ENCODE measurements at regions not wholly inside any gene's neighbourhood (a gene's known extent, or its start where the extent isn't known, plus 50 kb on each side); places are given as distances from the start of the nearest gene placed in this dataset.

DNA sequence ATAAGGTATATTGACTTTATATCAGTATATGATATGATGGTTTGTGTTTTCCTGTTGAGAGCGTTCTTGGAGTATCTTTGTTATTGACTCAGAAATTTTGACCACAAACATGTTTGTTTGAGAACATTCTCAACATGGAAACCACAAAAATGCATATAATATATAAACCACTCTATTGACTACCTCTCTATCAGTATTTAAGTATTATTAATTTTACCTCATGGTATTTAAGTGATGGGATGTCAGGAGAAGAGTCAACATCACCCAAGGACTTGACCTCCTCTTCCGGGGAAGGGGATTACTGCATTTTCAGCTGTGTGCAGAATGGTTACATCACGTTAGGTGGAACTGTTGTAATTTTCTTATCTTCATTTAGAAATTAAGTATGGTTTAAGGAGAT is 54.3 kb upstream of the PUDP start:
- no peak for DNase-seq (ENCODE audit: low read depth)
- H3K4me3 ChIP-seq (ENCODE audit: control insufficient read depth, low read depth, low read length), result no peak overlapping the region
- TF ChIP-seq, protein P1, sequence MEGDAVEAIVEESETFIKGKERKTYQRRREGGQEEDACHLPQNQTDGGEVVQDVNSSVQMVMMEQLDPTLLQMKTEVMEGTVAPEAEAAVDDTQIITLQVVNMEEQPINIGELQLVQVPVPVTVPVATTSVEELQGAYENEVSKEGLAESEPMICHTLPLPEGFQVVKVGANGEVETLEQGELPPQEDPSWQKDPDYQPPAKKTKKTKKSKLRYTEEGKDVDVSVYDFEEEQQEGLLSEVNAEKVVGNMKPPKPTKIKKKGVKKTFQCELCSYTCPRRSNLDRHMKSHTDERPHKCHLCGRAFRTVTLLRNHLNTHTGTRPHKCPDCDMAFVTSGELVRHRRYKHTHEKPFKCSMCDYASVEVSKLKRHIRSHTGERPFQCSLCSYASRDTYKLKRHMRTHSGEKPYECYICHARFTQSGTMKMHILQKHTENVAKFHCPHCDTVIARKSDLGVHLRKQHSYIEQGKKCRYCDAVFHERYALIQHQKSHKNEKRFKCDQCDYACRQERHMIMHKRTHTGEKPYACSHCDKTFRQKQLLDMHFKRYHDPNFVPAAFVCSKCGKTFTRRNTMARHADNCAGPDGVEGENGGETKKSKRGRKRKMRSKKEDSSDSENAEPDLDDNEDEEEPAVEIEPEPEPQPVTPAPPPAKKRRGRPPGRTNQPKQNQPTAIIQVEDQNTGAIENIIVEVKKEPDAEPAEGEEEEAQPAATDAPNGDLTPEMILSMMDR (conservative IDR thresholded peaks at IDR 0.05; ENCODE audit: control insufficient read depth, insufficient read depth, low read depth, low read length), result no peak

DNA sequence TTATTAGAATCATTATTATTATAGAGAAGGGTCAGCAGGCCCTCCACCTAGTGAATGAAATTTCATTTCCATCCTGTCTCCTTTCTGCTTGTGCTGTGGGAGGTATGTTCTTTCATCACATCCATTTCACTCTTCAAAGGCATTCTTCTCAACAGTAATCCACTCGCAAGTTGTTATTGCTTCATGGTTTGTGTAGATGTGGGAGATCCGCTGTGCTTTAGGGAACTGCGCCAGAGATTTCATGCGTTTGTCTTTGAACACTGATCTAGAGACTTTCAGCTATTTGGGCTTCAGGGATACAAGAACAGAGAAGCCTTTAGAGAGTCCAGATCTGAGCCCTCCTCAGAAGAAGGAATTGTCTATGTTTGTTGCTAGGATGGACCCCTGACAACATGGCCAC is 53.5 kb upstream of the PUDP start:
- peak; percentile 17 for DNase-seq (ENCODE audit: low read depth)
- H3K4me3 ChIP-seq (ENCODE audit: control insufficient read depth, low read depth, low read length), result no peak overlapping the region
- TF ChIP-seq, protein P1 (conservative IDR thresholded peaks at IDR 0.05; ENCODE audit: control insufficient read depth, insufficient read depth, low read depth, low read length), result no peak

DNA sequence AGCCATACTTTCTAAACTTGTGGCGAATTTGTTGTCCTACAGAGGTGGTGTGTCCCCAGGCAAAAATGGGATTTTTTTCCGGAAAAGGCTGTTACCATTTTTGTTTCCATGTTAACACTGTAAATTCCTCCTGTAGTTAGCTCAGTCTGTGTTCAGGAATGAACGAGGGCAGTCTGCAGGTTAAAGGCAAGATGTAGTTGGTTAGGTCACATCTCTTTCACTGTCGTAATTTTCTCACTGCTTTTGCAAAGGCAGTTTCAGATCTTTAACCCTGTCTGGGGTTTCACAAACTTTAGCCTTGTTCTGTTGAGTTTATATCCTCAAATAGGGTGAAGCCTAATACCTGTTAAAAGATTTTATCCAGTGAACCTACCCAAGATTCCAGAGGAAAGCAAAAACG is 50.5 kb upstream of the PUDP start:
- no peak for DNase-seq (ENCODE audit: low read depth)
- no peak overlapping the region for H3K4me3 ChIP-seq (ENCODE audit: control insufficient read depth, low read depth, low read length)
- TF ChIP-seq, protein P1 (conservative IDR thresholded peaks at IDR 0.05; ENCODE audit: control insufficient read depth, insufficient read depth, low read depth, low read length), result no peak
